Smooth muscle cell (in vitro differentiated cells): ENCODE measurements at regions not wholly inside any gene's neighbourhood (a gene's known extent, or its start where the extent isn't known, plus 50 kb on each side); places are given as distances from the start of the nearest gene placed in this dataset. TPM values are rescaled to one million over a fixed set of nuclear protein-coding genes. Genes with fewer than 3 reads are reported as not detected.

Source experiments
- DNase-seq: peaks from one replicate; lab custom pipeline; 2025; ENCODE audit not compliant: unreplicated experiment; lab: John Stamatoyannopoulos, UW
- H2AFZ ChIP-seq: fragments of 200-600 bp; sonication (generic); 2 replicates; pipeline ENCODE4 v1.6.0; 2016; ENCODE audit warnings: antibody characterized with exemption, low read depth, mild to moderate bottlenecking
- H3F3A ChIP-seq: fragments of 200-600 bp; sonication (generic); 2 replicates; pipeline ENCODE4 v1.6.0; 2017; ENCODE audit warnings: antibody characterized with exemption, low read depth
- H3K27ac ChIP-seq: fragments of 200-600 bp; sonication (generic); 2 replicates; pipeline ENCODE4 v1.5.1; 2016; ENCODE audit warnings: low read depth, mild to moderate bottlenecking
- H3K27me3 ChIP-seq: fragments of 200-600 bp; sonication (generic); 2 replicates; pipeline ENCODE4 v1.6.1; 2016; ENCODE audit warnings: low read depth, mild to moderate bottlenecking
- H3K36me3 ChIP-seq: fragments of 200-600 bp; sonication (generic); 2 replicates; pipeline ENCODE4 v1.5.1; 2016; ENCODE audit warnings: low read depth
- H3K4me1 ChIP-seq: fragments of 200-600 bp; sonication (generic); 2 replicates; pipeline ENCODE4 v1.5.1; 2016; ENCODE audit warnings: low read depth
- H3K4me2 ChIP-seq: fragments of 200-600 bp; sonication (generic); 2 replicates; pipeline ENCODE4 v1.6.0; 2016; ENCODE audit warnings: mild to moderate bottlenecking
- H3K4me3 ChIP-seq: fragments of 200-600 bp; sonication (generic); 2 replicates; pipeline ENCODE4 v1.5.1; 2016; ENCODE audit warnings: mild to moderate bottlenecking
- H3K79me2 ChIP-seq: fragments of 200-600 bp; sonication (generic); 2 replicates; pipeline ENCODE4 v1.6.0; 2016; ENCODE audit warnings: low read depth, mild to moderate bottlenecking
- H3K9ac ChIP-seq: fragments of 200-600 bp; sonication (generic); 2 replicates; pipeline ENCODE4 v1.6.0; 2016; ENCODE audit warnings: low read depth
- H3K9me3 ChIP-seq: fragments of 200-600 bp; sonication (generic); replicated peaks from 2 replicates; pipeline ENCODE4 v1.5.1; 2016; ENCODE audit warnings: low read depth
- H4K20me1 ChIP-seq: fragments of 200-600 bp; sonication (generic); 2 replicates; pipeline ENCODE4 v1.6.0; 2016; ENCODE audit warnings: low read depth
- WGBS: methylation state at CpG from one replicate; pipeline ENCODE4 v1.1.7; 2016; ENCODE audit warnings: low lambda C conversion rate; 5-methylcytosine and 5-hydroxymethylcytosine counted together
- small RNA-seq: library from RNA; depleted of rRNA; stranded (forward); fragments of <200 nt; gene quantifications from one replicate; pipeline ENCODE3, GENCODE V24; 2014
- TF ChIP-seq, protein P1 (sequence below): fragments of 200-600 bp; sonication (generic); IDR thresholded peaks from 2 replicates; pipeline ENCODE4 v1.5.1; 2017; ENCODE audit warnings: borderline replicate concordance, mild to moderate bottlenecking, antibody characterized with exemption; ENCODE audit not compliant: insufficient read depth, poor library complexity, severe bottlenecking

- Histone ChIP-seq H3K79me2 (no peaks in the 10 kb centered on the region), H3K27ac (no peak overlapping the region), H3K4me2 (no peak overlapping the region), H4K20me1 (no peaks in the 10 kb centered on the region), H2AFZ (no peak overlapping the region), H3F3A (no peaks in the 10 kb centered on the region), H3K9me3 (no peaks in the 10 kb centered on the region), H3K36me3 (no peaks in the 10 kb centered on the region), H3K9ac (no peak overlapping the region), H3K27me3 (peaks cover 14% of the 10 kb centered on the region), H3K4me1 (no peaks in the 10 kb centered on the region), H3K4me3 (no peak overlapping the region)
- 86% methylated on average over 4 of the region's 4 CpGs for WGBS
- no peak for DNase-seq
- TF ChIP-seq, protein P1, sequence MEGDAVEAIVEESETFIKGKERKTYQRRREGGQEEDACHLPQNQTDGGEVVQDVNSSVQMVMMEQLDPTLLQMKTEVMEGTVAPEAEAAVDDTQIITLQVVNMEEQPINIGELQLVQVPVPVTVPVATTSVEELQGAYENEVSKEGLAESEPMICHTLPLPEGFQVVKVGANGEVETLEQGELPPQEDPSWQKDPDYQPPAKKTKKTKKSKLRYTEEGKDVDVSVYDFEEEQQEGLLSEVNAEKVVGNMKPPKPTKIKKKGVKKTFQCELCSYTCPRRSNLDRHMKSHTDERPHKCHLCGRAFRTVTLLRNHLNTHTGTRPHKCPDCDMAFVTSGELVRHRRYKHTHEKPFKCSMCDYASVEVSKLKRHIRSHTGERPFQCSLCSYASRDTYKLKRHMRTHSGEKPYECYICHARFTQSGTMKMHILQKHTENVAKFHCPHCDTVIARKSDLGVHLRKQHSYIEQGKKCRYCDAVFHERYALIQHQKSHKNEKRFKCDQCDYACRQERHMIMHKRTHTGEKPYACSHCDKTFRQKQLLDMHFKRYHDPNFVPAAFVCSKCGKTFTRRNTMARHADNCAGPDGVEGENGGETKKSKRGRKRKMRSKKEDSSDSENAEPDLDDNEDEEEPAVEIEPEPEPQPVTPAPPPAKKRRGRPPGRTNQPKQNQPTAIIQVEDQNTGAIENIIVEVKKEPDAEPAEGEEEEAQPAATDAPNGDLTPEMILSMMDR: no peak
Measured at GRCh38 chr2:67346718-67347407, 50.3 kb upstream of the ETAA1 start.

Small RNA genes lying in the stretch of these regions (small RNA-seq; reads per million reads assigned to genes)
- not detected for gene AC009474.2
